ENCODE measurements at regions not wholly inside any gene's neighbourhood (a gene's known extent, or its start where the extent isn't known, plus 50 kb on each side); places are given as distances from the start of the nearest gene placed in this dataset.
"Not testable (repeated sequence)": the region's sequence is repeated elsewhere in the genome, so short reads cannot be mapped to it uniquely, and the experiment has no call there.

DNA sequence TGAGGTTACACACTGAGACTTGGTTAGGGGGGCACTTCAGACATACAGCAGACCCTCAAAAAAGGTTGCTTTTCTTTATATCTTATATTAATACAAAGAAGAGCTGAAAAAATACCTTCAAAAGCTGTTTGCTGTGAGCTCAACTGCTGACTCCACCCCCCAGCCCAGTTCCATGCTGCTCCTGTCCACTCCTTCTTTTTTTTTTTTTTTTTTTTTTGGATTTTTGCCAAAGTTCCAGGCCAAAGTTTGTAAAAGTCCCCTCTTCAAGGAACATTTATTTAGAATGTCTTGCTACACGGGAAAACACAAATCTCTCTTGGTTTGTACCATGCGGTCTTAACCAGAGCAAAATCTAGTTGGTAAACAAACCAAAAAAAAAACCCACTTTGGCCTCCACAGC lies 85.3 kb upstream of the AKAP12 start:
- DNase-seq (ENCODE audit: low read depth, low spot score) = no peak
- H3K4me3 ChIP-seq (ENCODE audit: low read length) = no peak overlapping the region

DNA sequence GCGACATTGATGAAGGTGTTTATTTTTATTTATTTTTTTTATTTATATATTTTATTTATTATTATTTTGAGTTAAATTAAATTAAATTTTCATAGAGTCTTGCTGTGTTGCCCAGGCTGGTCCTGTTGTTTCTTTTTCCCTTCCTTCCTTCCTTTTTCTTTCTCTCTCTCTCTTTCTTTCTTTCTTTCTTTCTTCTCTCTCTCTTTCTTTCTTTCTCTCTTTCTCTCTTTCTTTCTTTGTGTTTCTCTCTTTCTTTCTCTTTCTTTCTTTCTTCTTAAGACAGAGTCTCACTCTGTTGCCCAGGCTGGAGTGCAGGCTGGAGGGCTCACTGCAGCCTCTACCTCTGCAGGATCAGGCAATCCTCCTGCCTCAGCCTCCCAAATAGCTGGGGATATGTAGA lies 84.7 kb upstream of the AKAP12 start:
- H3K4me3 ChIP-seq (ENCODE audit: low read length) = no peak overlapping the region
- DNase-seq (ENCODE audit: low read depth, low spot score) = no peak

DNA sequence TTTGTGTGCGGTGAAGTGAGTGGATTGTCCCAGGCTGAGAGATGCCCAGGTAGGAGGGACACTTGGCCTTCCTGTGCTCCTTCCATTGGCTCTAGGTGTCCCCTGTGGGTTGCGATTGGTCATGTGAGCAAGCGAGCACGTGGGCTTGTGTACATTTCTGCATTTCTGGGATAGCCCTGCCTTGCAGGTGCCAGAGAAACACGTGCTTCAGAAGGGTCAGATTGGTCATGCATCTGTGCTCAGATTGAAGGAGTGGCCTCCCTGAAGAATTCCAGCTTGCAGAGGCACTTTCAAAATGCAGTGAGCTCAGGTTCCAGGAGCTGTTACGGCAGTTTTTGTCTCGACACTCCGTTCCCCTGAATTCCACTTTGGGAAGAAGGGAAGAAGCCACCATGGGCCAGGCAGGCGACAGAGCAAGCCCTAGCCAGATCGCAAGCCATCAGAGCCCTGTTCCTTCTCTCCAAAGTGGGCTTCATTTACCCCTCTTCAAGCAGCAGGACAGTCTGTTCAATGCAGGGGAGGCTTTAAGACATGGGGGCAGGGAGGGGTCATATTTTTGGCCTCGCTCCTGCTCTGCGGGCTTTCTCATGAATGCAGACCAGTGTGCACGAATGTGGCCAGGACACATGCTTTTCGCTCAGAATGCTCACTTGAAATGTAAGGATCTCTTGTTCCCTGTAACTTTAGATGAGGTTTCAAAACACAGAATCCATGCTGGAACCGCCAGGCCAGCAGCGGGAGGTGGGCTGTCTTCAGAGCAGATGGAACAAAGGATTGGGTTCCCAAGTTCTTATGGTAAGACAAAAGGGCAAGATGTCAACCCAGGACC lies 78.6 kb upstream of the AKAP12 start:
- no peak for DNase-seq (ENCODE audit: low read depth, low spot score)
- no peak overlapping the region for H3K4me3 ChIP-seq (ENCODE audit: low read length)

DNA sequence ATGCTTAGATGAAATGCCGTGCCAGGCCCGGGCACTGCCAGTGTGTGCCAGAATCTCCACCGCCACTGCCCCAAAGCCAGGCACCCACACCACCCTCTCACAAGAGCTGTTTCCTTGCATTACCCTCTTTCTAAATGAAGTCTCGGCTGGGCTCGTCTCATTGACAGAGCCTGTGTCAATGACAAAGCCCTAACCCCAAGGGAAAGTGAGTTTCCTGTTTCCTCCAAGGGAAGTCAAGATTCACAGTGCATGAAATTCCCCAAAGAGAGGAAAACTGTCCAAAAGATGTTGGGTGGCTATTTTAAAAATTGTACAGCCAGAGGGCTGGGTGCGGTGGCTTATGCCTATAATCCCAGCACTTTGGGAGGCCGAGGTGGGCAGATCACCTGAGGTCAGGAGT lies 75.4 kb upstream of the AKAP12 start:
- H3K4me3 ChIP-seq (ENCODE audit: low read length) = no peak overlapping the region
- no peak for DNase-seq (ENCODE audit: low read depth, low spot score)

DNA sequence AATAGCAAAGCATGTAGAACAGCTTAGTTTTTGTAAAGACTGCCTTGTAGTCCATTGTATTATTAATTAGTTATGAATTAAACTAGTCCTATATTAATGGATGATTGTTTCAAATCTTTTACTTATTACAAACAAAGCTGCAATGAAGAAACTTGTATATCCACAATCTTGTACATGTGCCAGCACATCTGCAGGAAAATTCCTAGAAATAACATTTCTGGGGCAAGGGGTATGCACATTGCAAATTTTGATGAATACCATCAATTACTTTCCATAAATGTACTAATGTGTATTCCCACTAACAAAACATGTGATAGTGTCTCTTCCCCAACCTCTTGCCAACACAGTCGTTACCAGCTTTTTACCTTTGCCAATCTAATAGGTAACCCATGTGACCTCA lies 73.6 kb upstream of the AKAP12 start:
- DNase-seq (ENCODE audit: low read depth, low spot score) = no peak
- H3K4me3 ChIP-seq (ENCODE audit: low read length) = no peak overlapping the region

DNA sequence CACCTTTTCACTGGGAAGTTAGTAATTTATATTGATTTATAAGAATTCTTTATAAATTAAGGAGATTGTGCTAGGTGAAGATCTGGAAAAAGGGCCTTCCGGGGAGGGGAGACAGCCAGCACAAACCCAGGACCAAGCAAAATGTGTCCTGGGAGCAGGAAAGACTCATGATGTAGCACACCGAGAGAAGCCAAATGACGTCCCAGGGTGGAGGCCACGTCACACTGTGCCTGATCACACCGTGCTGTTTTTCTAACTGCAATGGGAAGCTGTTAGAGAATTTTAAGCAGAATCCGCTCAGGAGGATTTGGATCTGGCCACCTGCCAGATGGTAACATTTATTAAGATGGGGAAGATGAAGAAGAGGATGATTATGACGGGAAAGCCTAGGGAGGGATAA lies 72.7 kb upstream of the AKAP12 start:
- no peak for DNase-seq (ENCODE audit: low read depth, low spot score)
- H3K4me3 ChIP-seq (ENCODE audit: low read length) = no peak overlapping the region

DNA sequence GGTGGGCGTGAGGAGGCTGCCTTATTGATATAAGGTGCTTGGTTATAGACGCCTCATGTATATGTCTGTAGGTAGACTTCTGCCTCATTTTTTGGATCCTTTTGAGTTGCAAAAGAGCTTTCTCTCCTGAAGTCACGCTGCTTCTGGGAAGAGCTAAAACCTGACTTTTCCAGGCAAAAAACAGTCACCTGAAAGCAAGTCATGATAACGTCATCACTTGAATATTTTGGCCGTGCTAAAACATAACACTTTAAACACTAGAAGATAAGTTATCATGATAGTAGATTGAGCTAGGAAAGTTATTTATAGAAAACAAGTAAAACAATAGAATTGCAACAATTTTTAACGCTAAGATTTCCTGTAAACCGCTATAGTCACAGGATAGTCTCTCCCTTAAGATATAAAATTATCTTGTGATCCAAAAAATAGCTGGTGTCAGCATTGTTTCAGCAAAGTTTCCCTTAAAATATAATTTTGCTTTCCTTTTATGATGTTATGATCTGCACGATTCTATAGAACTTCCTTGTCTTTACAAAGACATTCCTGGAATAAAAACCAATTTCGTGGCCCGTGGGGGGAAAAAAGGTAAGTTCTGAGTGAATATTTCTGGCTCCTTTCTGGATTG lies 69.0 kb upstream of the AKAP12 start:
- DNase-seq (ENCODE audit: low read depth, low spot score) = no peak
- no peak overlapping the region for H3K4me3 ChIP-seq (ENCODE audit: low read length)

DNA sequence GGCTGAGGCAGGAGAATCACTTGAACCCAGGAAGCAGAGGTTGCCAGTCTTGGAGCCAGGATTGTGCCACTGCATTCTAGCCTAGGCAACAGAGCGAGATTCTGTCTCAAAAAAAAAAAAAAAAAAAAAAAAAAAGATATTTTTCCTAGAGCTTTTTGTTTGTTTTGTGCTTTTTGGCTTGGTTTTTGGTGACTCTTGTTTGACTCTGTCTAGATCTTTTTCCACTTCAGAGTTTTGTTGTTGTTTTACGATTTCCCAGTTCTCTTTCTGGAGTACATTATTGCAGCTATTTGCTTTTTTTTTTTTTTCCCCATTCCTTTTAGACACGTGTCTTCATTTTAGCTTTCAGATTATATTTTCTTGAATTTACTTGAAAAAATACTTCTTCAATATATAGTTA lies 67.0 kb upstream of the AKAP12 start:
- DNase-seq (ENCODE audit: low read depth, low spot score) = no peak
- no peak overlapping the region for H3K4me3 ChIP-seq (ENCODE audit: low read length)

DNA sequence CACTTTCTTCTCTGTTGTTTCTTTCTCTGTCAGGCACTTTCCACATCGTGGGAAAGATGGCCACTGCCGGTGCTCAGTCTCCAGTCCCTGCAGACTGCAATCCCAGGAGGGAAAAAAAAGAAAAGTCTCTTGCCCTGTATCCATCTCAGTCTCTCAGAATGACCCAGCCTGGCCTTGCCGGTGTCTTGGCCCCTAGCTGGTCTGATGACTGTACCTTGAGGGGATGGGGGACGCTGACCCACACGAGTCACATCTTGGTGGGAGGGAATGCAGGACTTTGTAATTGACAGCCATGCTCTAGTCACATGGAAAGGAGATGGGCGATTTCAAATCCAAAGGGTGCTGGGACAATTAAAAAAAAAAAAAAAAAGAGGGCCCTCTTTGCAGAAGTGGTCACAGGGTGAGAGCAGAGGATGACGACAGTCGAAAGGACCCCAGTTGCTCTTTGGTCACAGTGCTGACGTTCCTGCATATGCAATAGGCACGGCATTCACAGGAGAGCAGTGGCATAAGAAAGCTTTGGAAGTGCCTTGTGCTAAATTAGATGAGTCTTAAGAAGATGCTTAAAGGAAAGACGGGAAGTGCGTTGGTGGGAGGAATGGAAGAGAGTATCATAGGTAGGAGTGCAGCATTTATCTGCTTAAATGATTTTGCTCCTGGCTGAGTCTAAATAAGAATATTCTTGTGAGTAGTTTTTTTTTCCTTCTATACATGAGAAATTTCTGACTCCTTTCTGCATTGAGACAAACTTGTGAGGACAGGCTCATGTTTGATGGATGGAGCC lies 63.9 kb upstream of the AKAP12 start:
- no peak for DNase-seq (ENCODE audit: low read depth, low spot score)
- H3K4me3 ChIP-seq (ENCODE audit: low read length) = no peak overlapping the region

DNA sequence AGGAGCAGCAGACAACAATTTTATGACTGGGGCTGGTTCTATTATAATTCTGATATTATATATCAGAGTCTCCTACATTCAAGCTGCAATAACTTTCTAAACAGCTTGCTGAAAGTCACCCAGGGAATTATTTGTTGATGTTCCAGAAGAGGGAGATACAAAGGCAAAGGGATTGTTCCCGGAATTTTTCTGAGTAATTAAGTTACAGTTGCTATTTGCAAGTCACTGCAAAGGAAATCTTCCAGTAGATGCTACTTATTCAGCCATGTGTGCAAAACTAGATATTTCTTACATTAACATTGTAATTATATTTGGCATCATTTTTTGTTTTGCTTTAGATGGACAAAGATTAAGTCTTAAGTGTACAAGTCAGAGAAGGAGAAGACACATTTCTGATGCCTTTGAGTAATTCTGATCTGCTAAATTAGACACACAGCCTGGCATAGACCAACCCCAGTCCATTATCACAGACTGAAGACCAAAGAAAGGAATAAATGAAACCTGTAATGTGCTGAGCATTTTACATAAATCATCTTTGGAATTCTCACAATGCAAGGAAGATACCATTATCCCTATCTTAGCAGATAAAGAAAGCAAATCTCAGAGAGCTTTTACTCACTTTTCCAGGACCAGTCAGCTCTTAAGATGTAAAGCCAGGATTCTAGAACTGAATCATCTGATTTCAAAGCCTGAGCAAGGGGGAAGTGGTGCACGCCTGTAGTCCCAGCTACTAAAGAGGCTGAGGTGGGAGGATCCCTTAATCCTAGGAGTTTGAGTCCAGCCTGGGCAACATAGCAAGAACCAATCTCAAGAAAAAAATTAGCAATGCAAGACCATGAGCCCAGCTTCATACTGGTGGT lies 62.6 kb upstream of the AKAP12 start:
- no peak overlapping the region for H3K4me3 ChIP-seq (ENCODE audit: low read length)
- no peak for DNase-seq (ENCODE audit: low read depth, low spot score)

- DNase-seq (ENCODE audit: low read depth, low spot score) = no peak
- H3K4me3 ChIP-seq (ENCODE audit: low read length) = no peak overlapping the region
Observed at GRCh38 chr6:151178373-151178772, 61.4 kb upstream of the AKAP12 start.

- H3K4me3 ChIP-seq (ENCODE audit: low read length) = no peak overlapping the region
- no peak for DNase-seq (ENCODE audit: low read depth, low spot score)
Observed at GRCh38 chr6:151179321-151179720, 60.4 kb upstream of the AKAP12 start.

GRCh38 chr6:151180330-151181048 lies 59.3 kb upstream of the AKAP12 start:
- H3K4me3 ChIP-seq (ENCODE audit: low read length) = no peak overlapping the region
- DNase-seq (ENCODE audit: low read depth, low spot score) = no peak

GRCh38 chr6:151181706-151182363 lies 57.9 kb upstream of the AKAP12 start:
- H3K4me3 ChIP-seq (ENCODE audit: low read length) = no peak overlapping the region
- DNase-seq (ENCODE audit: low read depth, low spot score) = peak; percentile 11

GRCh38 chr6:151182958-151183357 lies 56.8 kb upstream of the AKAP12 start:
- not testable (repeated sequence) for H3K4me3 ChIP-seq (ENCODE audit: low read length); DNase-seq (ENCODE audit: low read depth, low spot score)

- no peak for DNase-seq (ENCODE audit: low read depth, low spot score)
- no peak overlapping the region for H3K4me3 ChIP-seq (ENCODE audit: low read length)
Observed at GRCh38 chr6:151185148-151185547, 54.6 kb upstream of the AKAP12 start.

- DNase-seq (ENCODE audit: low read depth, low spot score) = no peak
- H3K4me3 ChIP-seq (ENCODE audit: low read length) = no peak overlapping the region
Observed at GRCh38 chr6:151186306-151186705, 53.5 kb upstream of the AKAP12 start.

DNA sequence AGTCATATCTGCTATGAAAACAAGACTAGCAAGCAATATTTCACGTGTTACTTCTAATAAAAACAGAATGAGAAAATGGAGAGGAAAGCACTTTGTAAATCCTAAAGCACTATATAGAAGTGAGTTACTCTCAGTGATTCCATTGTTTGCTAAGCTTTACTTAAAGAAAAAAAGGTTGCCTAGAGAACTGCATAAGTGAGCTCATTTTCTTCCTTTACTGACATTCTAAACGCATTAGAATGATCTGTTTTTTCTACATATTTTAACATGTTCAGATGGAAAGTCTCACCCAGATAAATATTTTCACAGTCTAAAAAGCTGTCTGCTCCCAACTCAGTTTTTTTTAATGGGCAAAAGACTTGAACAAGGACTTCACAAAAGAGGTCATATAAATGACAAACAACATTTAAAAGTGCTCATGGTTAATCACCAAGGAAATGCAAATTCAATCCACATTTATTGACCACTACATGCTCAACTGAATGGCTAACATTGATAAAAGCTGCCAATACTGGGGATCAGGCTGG lies 52.9 kb upstream of the AKAP12 start:
- no peak overlapping the region for H3K4me3 ChIP-seq (ENCODE audit: low read length)
- no peak for DNase-seq (ENCODE audit: low read depth, low spot score)

Measured in Jurkat, Clone E6-1 (cell line).